Thymus (tissue), 11 donors: ENCODE measurements at regions not wholly inside any gene's neighbourhood (a gene's known extent, or its start where the extent isn't known, plus 50 kb on each side); places are given as distances from the start of the nearest gene placed in this dataset.

Experiments
- DNase-seq, 9 donors: peaks; one replicate each; pipeline ENCODE4 v3.0.0-alpha.2; 2013; ENCODE audit warnings: low spot score in 9 of 9, low read depth in 6 of 9, missing footprints in 1 of 9
- H3K27ac ChIP-seq, 2 donors: one replicate each; pipeline ENCODE4 v1.5.1; 2013; ENCODE audit warnings: control low read depth in 1 of 2, low read depth in 1 of 2, low read length in 1 of 2, mild to moderate bottlenecking in 1 of 2, moderate library complexity in 1 of 2
- H3K27me3 ChIP-seq, 2 donors: one replicate each; pipeline ENCODE4 v1.5.1; 2013; ENCODE audit warnings: low read length in 1 of 2; ENCODE audit not compliant: control insufficient read depth in 2 of 2, insufficient read depth in 1 of 2
- H3K36me3 ChIP-seq, 2 donors: one replicate each; pipeline ENCODE4 v1.5.1; 2013; ENCODE audit warnings: low read length in 1 of 2, mild to moderate bottlenecking in 1 of 2, moderate library complexity in 1 of 2; ENCODE audit not compliant: control insufficient read depth in 2 of 2, insufficient read depth in 2 of 2
- H3K4me1 ChIP-seq, 2 donors: one replicate each; pipeline ENCODE4 v1.5.1; 2013; ENCODE audit warnings: low read length in 2 of 2; ENCODE audit not compliant: control insufficient read depth in 2 of 2, insufficient read depth in 2 of 2
- H3K4me3 ChIP-seq, 2 donors: one replicate each; pipeline ENCODE4 v1.5.1; 2013; ENCODE audit warnings: low read length in 2 of 2, control low read depth in 1 of 2, mild to moderate bottlenecking in 1 of 2
- H3K9me3 ChIP-seq, 2 donors: one replicate each; pipeline ENCODE4 v1.5.1; 2013; ENCODE audit warnings: low read length in 1 of 2, mild to moderate bottlenecking in 1 of 2; ENCODE audit not compliant: control insufficient read depth in 2 of 2, insufficient read depth in 1 of 2
- WGBS: extraction: QIAGEN DNeasy Blood & Tissue Kit; methylation state at CpG from one replicate; pipeline ENCODE4 v1.1.7; 2013; 5-methylcytosine and 5-hydroxymethylcytosine counted together
- donor health status: healthy.

DNA sequence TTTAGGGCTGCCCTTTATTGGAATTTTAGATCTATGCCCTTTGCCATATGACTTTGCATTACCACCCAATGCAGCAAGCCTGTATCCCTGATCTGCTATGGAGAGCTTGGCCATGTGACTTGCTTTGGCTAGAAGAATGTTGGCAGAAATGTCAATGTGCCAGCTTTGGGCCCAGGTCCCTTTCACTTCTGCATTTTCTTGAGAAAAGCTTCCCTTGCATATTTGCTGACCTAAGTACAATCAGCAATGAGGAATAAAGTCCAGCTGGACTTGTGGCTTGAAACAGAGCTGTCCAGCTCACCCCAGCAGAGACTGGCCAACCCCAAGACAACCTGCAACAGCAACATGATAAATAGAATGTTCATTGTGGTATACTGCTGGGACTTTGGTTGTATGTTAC is 135.9 kb downstream of the PAH start:
- no peaks in the 10 kb centered on the region for H3K27me3 ChIP-seq
- no peak overlapping the region for H3K27ac ChIP-seq
- H3K9me3 ChIP-seq: no peaks in the 10 kb centered on the region
- H3K4me1 ChIP-seq: no peaks in the 10 kb centered on the region
- no peak overlapping the region for H3K4me3 ChIP-seq
- H3K36me3 ChIP-seq: no peaks in the 10 kb centered on the region
- DNase-seq: no peak

DNA sequence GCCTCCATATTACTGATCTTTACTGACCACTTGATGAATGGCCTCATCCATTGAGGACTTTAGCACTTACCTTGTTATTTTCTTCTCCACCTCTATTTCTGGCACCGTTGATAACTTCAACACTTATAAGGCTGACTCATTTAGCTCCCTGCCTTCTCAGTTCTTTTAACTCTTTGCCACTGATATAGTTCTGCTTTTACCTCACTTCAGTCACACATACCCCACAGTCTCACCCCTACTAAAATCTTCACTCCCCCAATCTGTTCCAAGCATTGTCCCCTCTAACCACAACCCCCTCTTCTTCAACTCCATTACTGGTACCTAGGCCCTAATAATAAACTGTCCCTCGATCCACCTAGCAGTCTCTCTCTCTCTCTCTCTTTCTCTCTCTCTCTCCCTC is 141.0 kb downstream of the PAH start:
- no peaks in the 10 kb centered on the region for H3K9me3 ChIP-seq
- no peak overlapping the region for H3K27ac ChIP-seq
- H3K4me3 ChIP-seq: no peak overlapping the region
- no peak for DNase-seq
- H3K36me3 ChIP-seq: no peaks in the 10 kb centered on the region
- H3K4me1 ChIP-seq: no peaks in the 10 kb centered on the region
- 75% methylated on average over 2 of the region's 2 CpGs for WGBS
- no peaks in the 10 kb centered on the region for H3K27me3 ChIP-seq

GRCh38 chr12:102769323-102769916 is 147.6 kb downstream of the PAH start:
- no peak overlapping the region for H3K27ac ChIP-seq
- DNase-seq: peak in 6 of 9 donors; percentile 3 to 45 (median 22)
- H3K27me3 ChIP-seq: no peaks in the 10 kb centered on the region
- H3K4me1 ChIP-seq: no peaks in the 10 kb centered on the region
- H3K4me3 ChIP-seq: no peak overlapping the region
- WGBS: 14% methylated on average over 6 of the region's 6 CpGs
- H3K9me3 ChIP-seq: no peaks in the 10 kb centered on the region
- H3K36me3 ChIP-seq: no peaks in the 10 kb centered on the region

GRCh38 chr12:102766961-102767360 is 150.1 kb downstream of the PAH start:
- no peaks in the 10 kb centered on the region for H3K9me3 ChIP-seq
- no peak overlapping the region for H3K27ac ChIP-seq
- H3K4me3 ChIP-seq: no peak overlapping the region
- 90% methylated on average over 3 of the region's 3 CpGs for WGBS
- H3K36me3 ChIP-seq: no peaks in the 10 kb centered on the region
- no peaks in the 10 kb centered on the region for H3K27me3 ChIP-seq
- no peaks in the 10 kb centered on the region for H3K4me1 ChIP-seq
- no peak for DNase-seq

GRCh38 chr12:102765736-102766135 is 151.3 kb downstream of the PAH start:
- DNase-seq: no peak
- 84% methylated on average over 7 of the region's 7 CpGs for WGBS

GRCh38 chr12:102763471-102763870 is 153.6 kb downstream of the PAH start:
- WGBS: 93% methylated on average over 1 of the region's 1 CpG
- no peak for DNase-seq

More at GRCh38 chr12:102765736-102766135, 151.3 kb downstream of the PAH start:
- no peaks in the 10 kb centered on the region for H3K36me3 ChIP-seq
- no peaks in the 10 kb centered on the region for H3K27me3 ChIP-seq
- H3K27ac ChIP-seq: no peak overlapping the region
- H3K4me1 ChIP-seq: no peaks in the 10 kb centered on the region
- H3K4me3 ChIP-seq: no peak overlapping the region
- no peaks in the 10 kb centered on the region for H3K9me3 ChIP-seq

DNA sequence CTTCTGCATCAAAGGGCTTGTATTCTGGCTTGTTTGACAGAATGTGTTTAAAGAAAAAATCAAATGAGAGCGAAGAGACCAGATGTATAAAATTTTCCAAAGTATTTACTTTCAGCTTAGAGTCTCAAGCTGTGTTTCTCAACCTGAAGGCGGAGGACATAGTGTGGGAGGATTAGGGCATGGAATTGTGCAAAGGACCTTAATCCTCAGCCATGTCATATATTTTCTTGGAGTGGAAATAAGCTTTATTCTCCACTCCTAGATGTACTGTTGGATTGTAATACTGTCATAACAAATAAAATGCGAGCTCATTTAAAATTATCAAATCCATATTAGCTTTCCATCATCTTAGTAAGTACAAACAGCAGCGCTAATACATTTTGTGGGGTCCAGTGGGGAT is 154.0 kb downstream of the PAH start:
- H3K36me3 ChIP-seq: no peaks in the 10 kb centered on the region
- no peak overlapping the region for H3K27ac ChIP-seq
- H3K4me3 ChIP-seq: no peak overlapping the region
- DNase-seq: no peak
- H3K4me1 ChIP-seq: no peaks in the 10 kb centered on the region
- 93% methylated on average over 4 of the region's 4 CpGs for WGBS
- no peaks in the 10 kb centered on the region for H3K27me3 ChIP-seq
- H3K9me3 ChIP-seq: no peaks in the 10 kb centered on the region

More at GRCh38 chr12:102763471-102763870, 153.6 kb downstream of the PAH start:
- no peaks in the 10 kb centered on the region for H3K4me1 ChIP-seq
- no peaks in the 10 kb centered on the region for H3K27me3 ChIP-seq
- no peak overlapping the region for H3K4me3 ChIP-seq
- H3K27ac ChIP-seq: no peak overlapping the region
- H3K36me3 ChIP-seq: no peaks in the 10 kb centered on the region
- no peaks in the 10 kb centered on the region for H3K9me3 ChIP-seq

DNA sequence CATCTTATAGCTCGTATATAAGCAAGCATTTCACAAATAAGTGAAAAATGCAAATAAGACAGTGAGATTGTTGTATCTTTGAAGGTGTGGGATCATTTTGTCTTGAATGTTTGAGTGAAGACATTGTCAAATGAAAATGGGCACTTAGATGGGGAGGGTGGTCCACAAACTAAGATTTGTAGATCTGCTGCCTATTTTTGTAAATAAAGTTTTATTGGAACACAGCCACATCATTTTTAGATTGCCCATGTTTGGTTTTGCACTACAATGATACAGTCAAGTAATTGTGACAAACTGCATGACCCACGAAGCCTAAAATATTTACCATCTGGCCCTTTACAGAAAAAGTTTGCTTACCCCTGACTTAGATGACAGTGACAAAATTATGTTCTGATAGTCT is 156.7 kb downstream of the PAH start:
- Histone ChIP-seq H3K4me3 (no peak overlapping the region), H3K27me3 (no peaks in the 10 kb centered on the region), H3K9me3 (no peaks in the 10 kb centered on the region), H3K36me3 (no peaks in the 10 kb centered on the region), H3K27ac (no peak overlapping the region), H3K4me1 (no peaks in the 10 kb centered on the region)
- DNase-seq: no peak
- WGBS: 90% methylated on average over 2 of the region's 2 CpGs

- WGBS: 93% methylated on average over 2 of the region's 2 CpGs
These were observed 157.6 kb downstream of the PAH start for GRCh38 chr12:102759466-102759865.

GRCh38 chr12:102757882-102758226 is 159.2 kb downstream of the PAH start:
- no peak overlapping the region for H3K27ac ChIP-seq
- WGBS: 86% methylated on average over 1 of the region's 1 CpG

More at GRCh38 chr12:102759466-102759865, 157.6 kb downstream of the PAH start:
- no peaks in the 10 kb centered on the region for H3K9me3 ChIP-seq
- H3K27me3 ChIP-seq: no peaks in the 10 kb centered on the region
- H3K4me3 ChIP-seq: no peak overlapping the region
- DNase-seq: no peak
- H3K27ac ChIP-seq: no peak overlapping the region
- no peaks in the 10 kb centered on the region for H3K36me3 ChIP-seq
- no peaks in the 10 kb centered on the region for H3K4me1 ChIP-seq

More at GRCh38 chr12:102757882-102758226, 159.2 kb downstream of the PAH start:
- no peaks in the 10 kb centered on the region for H3K36me3 ChIP-seq
- no peaks in the 10 kb centered on the region for H3K27me3 ChIP-seq
- no peak overlapping the region for H3K4me3 ChIP-seq
- DNase-seq: no peak
- H3K9me3 ChIP-seq: no peaks in the 10 kb centered on the region
- no peaks in the 10 kb centered on the region for H3K4me1 ChIP-seq
